ENCODE measurements at regions not wholly inside any gene's neighbourhood (a gene's known extent, or its start where the extent isn't known, plus 50 kb on each side); places are given as distances from the start of the nearest gene placed in this dataset.

DNA sequence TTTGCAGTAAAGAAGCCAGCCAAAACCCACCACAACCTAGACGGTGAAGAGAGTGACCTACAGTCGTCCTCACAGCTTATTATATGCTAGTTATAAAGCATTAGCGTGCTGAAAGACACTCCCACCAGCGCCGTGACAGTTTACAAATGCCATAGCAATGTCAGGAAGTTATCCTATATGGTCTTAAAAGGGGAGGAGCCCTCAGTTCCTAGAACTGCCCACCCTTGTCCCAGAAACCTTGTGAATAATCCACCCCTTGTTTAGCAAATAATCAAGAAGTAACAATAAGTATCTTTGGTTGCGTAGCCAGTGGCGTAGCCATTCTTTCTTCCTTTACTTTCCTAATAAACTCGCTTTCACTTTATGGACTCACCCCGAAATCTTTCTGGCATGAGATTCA, 227.9 kb upstream of the ARGLU1 start:
- Histone ChIP-seq H4K8ac (replicated peaks; ENCODE audit: insufficient read length, low read depth, low read length) (peak overlapping the region; percentile 81), H3K4me2 (ENCODE audit: insufficient read depth, insufficient read length, low read length) (peak overlapping the region; percentile 64), H3K14ac (ENCODE audit: insufficient read depth, low read length) (peak overlapping the region; percentile 39; the same call in 1 of the 2 replicates), H4K91ac (ENCODE audit: insufficient read length, low read depth, low read length) (peak overlapping the region; percentile 76), H3K23ac (ENCODE audit: insufficient read length, low read depth, low read length) (no peak overlapping the region), H3K9me3 (ENCODE audit: control insufficient read depth, low read depth, low read length) (no peaks in the 10 kb centered on the region), H3K4me1 (ENCODE audit: insufficient read depth, low read length) (peaks cover 6% of the 10 kb centered on the region; the same call in 1 of the 2 replicates), H4K20me1 (ENCODE audit: control insufficient read depth, insufficient read depth, insufficient read length) (no peaks in the 10 kb centered on the region), H2BK15ac (ENCODE audit: low read depth, low read length) (no peak overlapping the region), H2BK5ac (ENCODE audit: insufficient read length, low read length) (no peak overlapping the region), H2AK5ac (ENCODE audit: insufficient read length, low read length) (no peak overlapping the region), H3K9ac (ENCODE audit: extremely low read depth, insufficient read length, low read length) (peak overlapping the region; percentile 46), H3T11ph (ENCODE audit: low read length) (peak overlapping the region; percentile 8), H2BK20ac (ENCODE audit: low read depth, low read length, poor library complexity, severe bottlenecking) (no peak overlapping the region), H3K56ac (ENCODE audit: insufficient read length, low read depth, low read length) (peak overlapping the region; percentile 28), H2BK12ac (ENCODE audit: insufficient read length, low read depth, low read length) (peak overlapping the region; percentile 79), H3K79me1 (ENCODE audit: insufficient read depth, low read depth, low read length, poor library complexity, severe bottlenecking) (no peaks in the 10 kb centered on the region), H2BK120ac (ENCODE audit: low read depth, low read length, poor library complexity, severe bottlenecking) (peak overlapping the region; percentile 84), H3K18ac (ENCODE audit: insufficient read length, low read depth, low read length) (peak overlapping the region; percentile 68), H4K5ac (ENCODE audit: insufficient read length, low read depth, low read length) (peak overlapping the region; percentile 37), H3K79me2 (ENCODE audit: insufficient read depth, low read length) (no peaks in the 10 kb centered on the region), H3K23me2 (ENCODE audit: insufficient read length, low read depth, low read length, poor library complexity, severe bottlenecking) (no peaks in the 10 kb centered on the region), H3K4ac (ENCODE audit: low read depth, low read length) (no peak overlapping the region; the same call in 1 of the 2 replicates), H2AFZ (ENCODE audit: low read length) (no peak overlapping the region), H3K27me3 (ENCODE audit: insufficient read depth, low read length) (peaks cover 15% of the 10 kb centered on the region; the same call in 1 of the 2 replicates), H3K27ac (ENCODE audit: insufficient read length, low read depth, low read length) (peak overlapping the region; percentile 100)
- peak overlapping the region; percentile 97 to 99 (median 97) for H3K27ac Mint-ChIP-seq
- peak; percentile 38 for DNase-seq
- TF ChIP-seq, protein P1, sequence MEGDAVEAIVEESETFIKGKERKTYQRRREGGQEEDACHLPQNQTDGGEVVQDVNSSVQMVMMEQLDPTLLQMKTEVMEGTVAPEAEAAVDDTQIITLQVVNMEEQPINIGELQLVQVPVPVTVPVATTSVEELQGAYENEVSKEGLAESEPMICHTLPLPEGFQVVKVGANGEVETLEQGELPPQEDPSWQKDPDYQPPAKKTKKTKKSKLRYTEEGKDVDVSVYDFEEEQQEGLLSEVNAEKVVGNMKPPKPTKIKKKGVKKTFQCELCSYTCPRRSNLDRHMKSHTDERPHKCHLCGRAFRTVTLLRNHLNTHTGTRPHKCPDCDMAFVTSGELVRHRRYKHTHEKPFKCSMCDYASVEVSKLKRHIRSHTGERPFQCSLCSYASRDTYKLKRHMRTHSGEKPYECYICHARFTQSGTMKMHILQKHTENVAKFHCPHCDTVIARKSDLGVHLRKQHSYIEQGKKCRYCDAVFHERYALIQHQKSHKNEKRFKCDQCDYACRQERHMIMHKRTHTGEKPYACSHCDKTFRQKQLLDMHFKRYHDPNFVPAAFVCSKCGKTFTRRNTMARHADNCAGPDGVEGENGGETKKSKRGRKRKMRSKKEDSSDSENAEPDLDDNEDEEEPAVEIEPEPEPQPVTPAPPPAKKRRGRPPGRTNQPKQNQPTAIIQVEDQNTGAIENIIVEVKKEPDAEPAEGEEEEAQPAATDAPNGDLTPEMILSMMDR (conservative IDR thresholded peaks at IDR 0.05), result no peak
- peaks cover 0 to 3% of the 10 kb centered on the region in 2 experiments; a peak in 2 of 5 replicates for H3K9me3 Mint-ChIP-seq
- H3K4me3 Mint-ChIP-seq, result peak overlapping the region; percentile 40 to 52
- no CpG with 5 or more reads among the region's 9 CpGs for WGBS (ENCODE audit: extremely low coverage, insufficient read length, low lambda C conversion rate)
- H3K27me3 Mint-ChIP-seq (ENCODE audit: low read depth), result peaks cover 15% of the 10 kb centered on the region
- peaks cover 42% of the 10 kb centered on the region in 2 experiments for H3K4me1 Mint-ChIP-seq
- H3K36me3 Mint-ChIP-seq (ENCODE audit: insufficient read depth in 1 of 3, low read depth in 3 of 3), result no peaks in the 10 kb centered on the region; a peak in 1 of 7 replicates

Measured in H9 (cell line).